ENCODE measurements at regions not wholly inside any gene's neighbourhood (a gene's known extent, or its start where the extent isn't known, plus 50 kb on each side); places are given as distances from the start of the nearest gene placed in this dataset.

- DNase-seq = no peak
Observed at GRCh38 chr3:176931991-176932390, 265.3 kb downstream of the TBL1XR1 start.

GRCh38 chr3:176930942-176931341, 266.3 kb downstream of the TBL1XR1 start:
- no peak for DNase-seq

- no peak for DNase-seq
Observed at GRCh38 chr3:176928582-176928931, 268.7 kb downstream of the TBL1XR1 start.

GRCh38 chr3:176927706-176928581, 269.3 kb downstream of the TBL1XR1 start:
- no peak for DNase-seq

GRCh38 chr3:176927280-176927679, 270.0 kb downstream of the TBL1XR1 start:
- DNase-seq = no peak

- DNase-seq = no peak
Observed at GRCh38 chr3:176926688-176927087, 270.6 kb downstream of the TBL1XR1 start.

- DNase-seq = no peak
Observed at GRCh38 chr3:176926034-176926433, 271.2 kb downstream of the TBL1XR1 start.

GRCh38 chr3:176920766-176921160, 276.5 kb downstream of the TBL1XR1 start:
- no peak for DNase-seq

GRCh38 chr3:176919836-176920765, 277.2 kb downstream of the TBL1XR1 start:
- DNase-seq = no peak

GRCh38 chr3:176916777-176917176, 280.5 kb downstream of the TBL1XR1 start:
- DNase-seq = no peak

- DNase-seq = no peak
Observed at GRCh38 chr3:176914764-176915163, 282.5 kb downstream of the TBL1XR1 start.

- no peak for DNase-seq
Observed at GRCh38 chr3:176911579-176911978, 285.7 kb downstream of the TBL1XR1 start.

- no peak for DNase-seq
Observed at GRCh38 chr3:176909044-176909443, 288.2 kb downstream of the TBL1XR1 start.

- no peak for DNase-seq
Observed at GRCh38 chr3:176906046-176906905, 291.0 kb downstream of the TBL1XR1 start.

GRCh38 chr3:176905331-176905730, 292.0 kb downstream of the TBL1XR1 start:
- DNase-seq = no peak

- no peak for DNase-seq
Observed at GRCh38 chr3:176904506-176904905, 292.8 kb downstream of the TBL1XR1 start.

- DNase-seq = no peak
Observed at GRCh38 chr3:176896640-176897039, 300.6 kb downstream of the TBL1XR1 start.

- no peak for DNase-seq
Observed at GRCh38 chr3:176896165-176896564, 301.1 kb downstream of the TBL1XR1 start.

- DNase-seq = no peak
Observed at GRCh38 chr3:176879710-176880109, 317.6 kb downstream of the TBL1XR1 start.

GRCh38 chr3:176873261-176873660, 324.0 kb downstream of the TBL1XR1 start:
- no peak for DNase-seq

GRCh38 chr3:176872771-176873209, 324.5 kb downstream of the TBL1XR1 start:
- peak; percentile 44 to 54 for DNase-seq

GRCh38 chr3:176870451-176870850, 326.8 kb downstream of the TBL1XR1 start:
- no peak for DNase-seq
